Mesendoderm (in vitro differentiated cells): ENCODE measurements at regions not wholly inside any gene's neighbourhood (a gene's known extent, or its start where the extent isn't known, plus 50 kb on each side); places are given as distances from the start of the nearest gene placed in this dataset.

ENCODE experiments used
- DNase-seq: peaks from one replicate; pipeline ENCODE4 v3.0.0; 2013
- H2AK5ac ChIP-seq: 2 replicates; pipeline ENCODE4 v1.6.1; 2013; ENCODE audit warnings: low read length, inconsistent platforms
- H2BK120ac ChIP-seq: 2 replicates; pipeline ENCODE4 v1.6.1; 2013; ENCODE audit warnings: low read depth, mild to moderate bottlenecking, low read length, moderate library complexity, mixed read lengths
- H2BK15ac ChIP-seq: replicated peaks from 2 replicates; pipeline ENCODE4 v1.6.1; 2013; ENCODE audit warnings: low read depth, mild to moderate bottlenecking, moderate library complexity
- H2BK5ac ChIP-seq: 2 replicates; pipeline ENCODE4 v1.6.1; 2013; ENCODE audit warnings: low read length, inconsistent platforms
- H3K18ac ChIP-seq: 2 replicates; pipeline ENCODE4 v1.6.1; 2013; ENCODE audit warnings: mild to moderate bottlenecking, low read length, mixed read lengths
- H3K23ac ChIP-seq: one replicate; pipeline ENCODE4 v1.6.1; 2013; ENCODE audit warnings: low read length
- H3K27ac ChIP-seq: 2 replicates; pipeline ENCODE4 v1.5.1; 2013; ENCODE audit warnings: low read depth, mild to moderate bottlenecking, inconsistent platforms, low read length, moderate library complexity
- H3K27me3 ChIP-seq: 2 replicates; pipeline ENCODE4 v1.6.1; 2013; ENCODE audit warnings: low read length, control low read depth, mild to moderate bottlenecking, inconsistent platforms; ENCODE audit not compliant: insufficient read depth, poor library complexity
- H3K36me3 ChIP-seq: 2 replicates; pipeline ENCODE4 v1.6.1; 2013; ENCODE audit warnings: low read length, inconsistent platforms; ENCODE audit not compliant: control insufficient read depth, insufficient read depth
- H3K4ac ChIP-seq: one replicate; pipeline ENCODE4 v1.6.1; 2013; ENCODE audit warnings: low read depth, mild to moderate bottlenecking, low read length, moderate library complexity
- H3K4me1 ChIP-seq: 2 replicates; pipeline ENCODE4 v1.6.1; 2013; ENCODE audit warnings: low read depth, low read length, inconsistent platforms; ENCODE audit not compliant: control insufficient read depth
- H3K4me2 ChIP-seq: 2 replicates; pipeline ENCODE4 v1.6.1; 2013; ENCODE audit warnings: low read length
- H3K4me3 ChIP-seq: 2 replicates; pipeline ENCODE4 v1.5.1; 2013; ENCODE audit warnings: mild to moderate bottlenecking, low read length
- H3K56ac ChIP-seq: one replicate; pipeline ENCODE4 v1.6.1; 2013; ENCODE audit warnings: low read length
- H3K79me1 ChIP-seq: 2 replicates; pipeline ENCODE4 v1.6.1; 2013; ENCODE audit warnings: low read length, inconsistent platforms
- H3K79me2 ChIP-seq: 2 replicates; pipeline ENCODE4 v1.6.1; 2013; ENCODE audit warnings: mild to moderate bottlenecking, low read length; ENCODE audit not compliant: control insufficient read depth, insufficient read depth
- H3K9ac ChIP-seq: 2 replicates; pipeline ENCODE4 v1.6.1; 2013; ENCODE audit warnings: low read length, inconsistent platforms
- H4K5ac ChIP-seq: one replicate; pipeline ENCODE4 v1.6.1; 2013; ENCODE audit warnings: low read length
- H4K8ac ChIP-seq: one replicate; pipeline ENCODE4 v1.6.1; 2013; ENCODE audit warnings: low read depth, mild to moderate bottlenecking, control low read depth, low read length, moderate library complexity
- WGBS: extraction: QIAGEN DNeasy Blood & Tissue Kit; methylation state at CpG from one replicate; pipeline ENCODE4 v1.1.7; 2013; ENCODE audit warnings: low lambda C conversion rate, missing lambda C conversion rate; ENCODE audit not compliant: insufficient coverage; ENCODE audit errors: extremely low coverage; 5-methylcytosine and 5-hydroxymethylcytosine counted together

GRCh38 chr4:20590849-20591248, 109.4 kb upstream of the PACRGL start:
- no peaks in the 10 kb centered on the region for H3K4me1 ChIP-seq
- no peak overlapping the region for H3K4me2 ChIP-seq
- H3K4ac ChIP-seq: no peak overlapping the region
- H3K9ac ChIP-seq: no peak overlapping the region
- H3K79me2 ChIP-seq: no peaks in the 10 kb centered on the region
- WGBS: no CpG with 5 or more reads among the region's 2 CpGs
- no peak overlapping the region for H3K23ac ChIP-seq
- H3K36me3 ChIP-seq: no peaks in the 10 kb centered on the region
- no peak overlapping the region for H4K8ac ChIP-seq
- H3K4me3 ChIP-seq: no peak overlapping the region
- no peak overlapping the region for H2BK5ac ChIP-seq
- no peaks in the 10 kb centered on the region for H3K27me3 ChIP-seq
- no peak overlapping the region for H2AK5ac ChIP-seq
- H3K18ac ChIP-seq: no peak overlapping the region
- no peak overlapping the region for H2BK15ac ChIP-seq
- no peak overlapping the region for H2BK120ac ChIP-seq
- H4K5ac ChIP-seq: no peak overlapping the region
- DNase-seq: no peak
- no peaks in the 10 kb centered on the region for H3K79me1 ChIP-seq
- H3K27ac ChIP-seq: no peak overlapping the region
- no peak overlapping the region for H3K56ac ChIP-seq

GRCh38 chr4:20591571-20591970, 108.7 kb upstream of the PACRGL start:
- no peaks in the 10 kb centered on the region for H3K79me1 ChIP-seq
- DNase-seq: no peak
- no peak overlapping the region for H3K9ac ChIP-seq
- no peak overlapping the region for H3K4me3 ChIP-seq
- no peak overlapping the region for H3K4me2 ChIP-seq
- H3K4me1 ChIP-seq: no peaks in the 10 kb centered on the region
- WGBS: no CpG with 5 or more reads among the region's 2 CpGs
- no peak overlapping the region for H2BK15ac ChIP-seq
- no peak overlapping the region for H3K56ac ChIP-seq
- no peak overlapping the region for H4K8ac ChIP-seq
- H4K5ac ChIP-seq: no peak overlapping the region
- no peak overlapping the region for H3K23ac ChIP-seq
- H2BK5ac ChIP-seq: no peak overlapping the region
- no peak overlapping the region for H2AK5ac ChIP-seq
- no peaks in the 10 kb centered on the region for H3K79me2 ChIP-seq
- no peaks in the 10 kb centered on the region for H3K36me3 ChIP-seq
- H3K27me3 ChIP-seq: no peaks in the 10 kb centered on the region
- no peak overlapping the region for H3K18ac ChIP-seq
- H2BK120ac ChIP-seq: no peak overlapping the region
- H3K4ac ChIP-seq: no peak overlapping the region
- H3K27ac ChIP-seq: no peak overlapping the region

GRCh38 chr4:20592013-20592412, 108.2 kb upstream of the PACRGL start:
- H3K27me3 ChIP-seq: no peaks in the 10 kb centered on the region
- no CpG with 5 or more reads among the region's 3 CpGs for WGBS
- no peak overlapping the region for H3K56ac ChIP-seq
- H3K4me2 ChIP-seq: no peak overlapping the region
- no peaks in the 10 kb centered on the region for H3K79me2 ChIP-seq
- no peaks in the 10 kb centered on the region for H3K36me3 ChIP-seq
- H2AK5ac ChIP-seq: no peak overlapping the region
- H2BK15ac ChIP-seq: no peak overlapping the region
- H3K23ac ChIP-seq: no peak overlapping the region
- H3K9ac ChIP-seq: no peak overlapping the region
- no peak overlapping the region for H2BK120ac ChIP-seq
- H3K4me1 ChIP-seq: no peaks in the 10 kb centered on the region
- H3K18ac ChIP-seq: no peak overlapping the region
- no peak overlapping the region for H4K8ac ChIP-seq
- no peak overlapping the region for H3K4me3 ChIP-seq
- H2BK5ac ChIP-seq: no peak overlapping the region
- H4K5ac ChIP-seq: no peak overlapping the region
- no peak overlapping the region for H3K4ac ChIP-seq
- no peak overlapping the region for H3K27ac ChIP-seq
- no peak for DNase-seq
- H3K79me1 ChIP-seq: no peaks in the 10 kb centered on the region

GRCh38 chr4:20592663-20593062, 107.6 kb upstream of the PACRGL start:
- no peak overlapping the region for H2BK5ac ChIP-seq
- no peak overlapping the region for H3K9ac ChIP-seq
- no peak overlapping the region for H3K4me3 ChIP-seq
- no peak overlapping the region for H3K56ac ChIP-seq
- no peak overlapping the region for H3K4ac ChIP-seq
- no peak overlapping the region for H3K27ac ChIP-seq
- no peak overlapping the region for H2BK15ac ChIP-seq
- DNase-seq: no peak
- no peaks in the 10 kb centered on the region for H3K79me1 ChIP-seq
- H3K27me3 ChIP-seq: no peaks in the 10 kb centered on the region
- no peak overlapping the region for H3K23ac ChIP-seq
- H3K36me3 ChIP-seq: no peaks in the 10 kb centered on the region
- no peaks in the 10 kb centered on the region for H3K79me2 ChIP-seq
- H2AK5ac ChIP-seq: no peak overlapping the region
- H3K4me1 ChIP-seq: no peaks in the 10 kb centered on the region
- H3K18ac ChIP-seq: no peak overlapping the region
- H2BK120ac ChIP-seq: no peak overlapping the region
- no peak overlapping the region for H3K4me2 ChIP-seq
- no peak overlapping the region for H4K5ac ChIP-seq
- no peak overlapping the region for H4K8ac ChIP-seq
- no CpG with 5 or more reads among the region's 2 CpGs for WGBS

- no peak overlapping the region for H3K4ac ChIP-seq
- no CpG with 5 or more reads among the region's 4 CpGs for WGBS
- H3K4me1 ChIP-seq: no peaks in the 10 kb centered on the region
- no peak overlapping the region for H3K27ac ChIP-seq
- H3K18ac ChIP-seq: no peak overlapping the region
- DNase-seq: no peak
- H3K23ac ChIP-seq: no peak overlapping the region
- no peaks in the 10 kb centered on the region for H3K79me1 ChIP-seq
- no peaks in the 10 kb centered on the region for H3K27me3 ChIP-seq
- no peak overlapping the region for H2BK5ac ChIP-seq
- no peak overlapping the region for H2BK15ac ChIP-seq
- no peak overlapping the region for H4K8ac ChIP-seq
- H2AK5ac ChIP-seq: no peak overlapping the region
- H3K36me3 ChIP-seq: no peaks in the 10 kb centered on the region
- H2BK120ac ChIP-seq: no peak overlapping the region
- no peaks in the 10 kb centered on the region for H3K79me2 ChIP-seq
- no peak overlapping the region for H3K9ac ChIP-seq
- H4K5ac ChIP-seq: no peak overlapping the region
- H3K4me2 ChIP-seq: no peak overlapping the region
- H3K56ac ChIP-seq: no peak overlapping the region
- no peak overlapping the region for H3K4me3 ChIP-seq
These were observed 101.6 kb upstream of the PACRGL start for GRCh38 chr4:20598626-20599025.

GRCh38 chr4:20603671-20604313, 96.5 kb upstream of the PACRGL start:
- no peak overlapping the region for H3K27ac ChIP-seq
- no peaks in the 10 kb centered on the region for H3K79me1 ChIP-seq
- WGBS: no CpG with 5 or more reads among the region's 3 CpGs
- no peak overlapping the region for H4K8ac ChIP-seq
- no peaks in the 10 kb centered on the region for H3K79me2 ChIP-seq
- H3K9ac ChIP-seq: no peak overlapping the region
- no peak for DNase-seq
- H3K23ac ChIP-seq: no peak overlapping the region
- H2BK5ac ChIP-seq: no peak overlapping the region
- no peak overlapping the region for H2BK120ac ChIP-seq
- no peak overlapping the region for H3K4me3 ChIP-seq
- no peak overlapping the region for H3K4ac ChIP-seq
- no peak overlapping the region for H4K5ac ChIP-seq
- H3K36me3 ChIP-seq: no peaks in the 10 kb centered on the region
- H3K56ac ChIP-seq: no peak overlapping the region
- H2AK5ac ChIP-seq: no peak overlapping the region
- no peak overlapping the region for H3K18ac ChIP-seq
- H3K4me2 ChIP-seq: no peak overlapping the region
- H3K4me1 ChIP-seq: no peaks in the 10 kb centered on the region
- no peaks in the 10 kb centered on the region for H3K27me3 ChIP-seq
- no peak overlapping the region for H2BK15ac ChIP-seq
